ENCODE measurements at regions not wholly inside any gene's neighbourhood (a gene's known extent, or its start where the extent isn't known, plus 50 kb on each side); places are given as distances from the start of the nearest gene placed in this dataset.

GRCh38 chr5:156259618-156260017, 67.3 kb upstream of the SGCD start:
- DNase-seq (ENCODE audit: low read depth, low spot score), result no peak

GRCh38 chr5:156261275-156261939, 65.6 kb upstream of the SGCD start:
- no peak for DNase-seq (ENCODE audit: low read depth, low spot score)

- DNase-seq (ENCODE audit: low read depth, low spot score), result no peak
Measured at GRCh38 chr5:156271569-156271968, 55.4 kb upstream of the SGCD start.

GRCh38 chr5:156272139-156272538, 54.8 kb upstream of the SGCD start:
- DNase-seq (ENCODE audit: low read depth, low spot score), result no peak

GRCh38 chr5:156273325-156273724, 53.6 kb upstream of the SGCD start:
- DNase-seq (ENCODE audit: low read depth, low spot score), result no peak

GRCh38 chr5:156274453-156274852, 52.5 kb upstream of the SGCD start:
- DNase-seq (ENCODE audit: low read depth, low spot score), result no peak
